ENCODE measurements at regions not wholly inside any gene's neighbourhood (a gene's known extent, or its start where the extent isn't known, plus 50 kb on each side); places are given as distances from the start of the nearest gene placed in this dataset.
"Not testable (repeated sequence)": the region's sequence is repeated elsewhere in the genome, so short reads cannot be mapped to it uniquely, and the experiment has no call there.

DNA sequence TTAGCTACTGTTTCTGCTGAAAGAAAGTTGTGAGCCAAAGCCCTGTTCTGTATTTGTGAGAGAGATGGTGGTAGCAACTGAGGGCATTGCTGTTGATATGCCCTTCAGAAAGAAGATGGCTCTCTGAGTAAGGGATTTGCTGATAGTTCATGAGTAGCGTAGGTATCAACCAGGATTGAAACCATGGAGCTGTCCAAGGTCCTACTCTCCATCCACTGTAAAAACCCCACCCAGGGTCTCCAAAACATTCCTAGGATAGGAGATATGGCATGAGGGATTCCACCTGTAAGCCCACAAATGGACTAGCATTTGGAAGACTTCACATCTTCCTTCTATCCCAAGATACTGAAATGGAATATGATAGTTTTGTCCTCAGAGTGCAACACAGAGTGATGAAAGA is 277.1 kb upstream of the PRKX start:
- POLR2A ChIA-PET = no interaction called here

DNA sequence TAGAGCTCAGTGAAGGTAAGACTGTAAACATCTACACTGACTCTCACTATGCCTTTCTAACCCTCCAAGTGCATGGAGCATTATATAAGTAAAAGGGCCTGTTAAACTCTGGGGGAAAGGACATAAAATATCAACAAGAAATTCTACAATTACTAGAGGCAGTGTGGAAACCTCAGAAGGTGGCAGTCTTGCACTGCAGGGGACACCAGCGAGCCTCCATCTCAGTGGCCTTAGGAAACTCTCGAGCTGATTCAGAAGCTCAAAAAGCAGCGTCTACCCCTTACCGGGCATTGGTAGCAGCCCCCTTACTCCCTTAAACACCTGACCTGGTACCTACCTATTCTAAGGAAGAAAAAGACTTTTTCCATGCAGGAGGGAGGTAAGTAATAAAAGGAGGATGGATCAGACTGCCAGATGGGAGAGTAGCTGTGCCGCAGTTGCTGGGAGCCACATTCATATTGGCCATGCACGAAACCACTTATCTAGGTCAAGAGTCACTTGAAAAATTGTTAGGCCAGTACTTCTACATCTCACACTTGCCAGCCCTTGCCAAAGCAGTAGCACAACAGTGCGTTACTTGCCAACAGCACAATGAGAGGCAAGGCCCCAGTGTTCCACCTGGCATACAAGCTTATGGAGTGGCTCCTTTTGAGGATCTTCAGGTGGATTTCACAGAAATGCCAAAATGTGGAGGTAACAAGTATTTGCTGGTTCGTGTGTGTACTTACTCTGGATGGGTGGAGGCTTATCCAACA is 258.8 kb upstream of the PRKX start:
- POLR2A ChIA-PET; CTCF ChIA-PET; DNase-seq; H3K4me3 ChIP-seq (ENCODE audit: low read depth, low read length); H3K4me1 ChIP-seq; H3K9me3 Mint-ChIP-seq (ENCODE audit: unreplicated experiment); H3K27me3 ChIP-seq (replicated peaks; ENCODE audit: control insufficient read depth, insufficient read depth, low read length); BruUV-seq (replicated peaks); H3K27me3 Mint-ChIP-seq (ENCODE audit: insufficient read depth, unreplicated experiment); intact Hi-C loops (cut with micrococcal nuclease; ENCODE audit: unreplicated experiment); H3K4me1 Mint-ChIP-seq (ENCODE audit: low read depth, unreplicated experiment); H3K36me3 Mint-ChIP-seq (ENCODE audit: insufficient read depth, unreplicated experiment); H3K9me3 ChIP-seq; H3K27ac Mint-ChIP-seq (ENCODE audit: unreplicated experiment); H3K36me3 ChIP-seq (ENCODE audit: control insufficient read depth, insufficient read depth, low read length); H3K4me3 Mint-ChIP-seq (ENCODE audit: unreplicated experiment): not testable (repeated sequence)

More for the DNA sequence above, 277.1 kb upstream of the PRKX start:
- Histone ChIP-seq H3K4me3 (ENCODE audit: low read depth, low read length) (no peak overlapping the region), H3K4me1 (no peaks in the 10 kb centered on the region), H3K9me3 (no peaks in the 10 kb centered on the region), H3K27me3 (replicated peaks; ENCODE audit: control insufficient read depth, insufficient read depth, low read length) (no peaks in the 10 kb centered on the region), H3K36me3 (ENCODE audit: control insufficient read depth, insufficient read depth, low read length) (no peaks in the 10 kb centered on the region)
- Mint-ChIP-seq H3K36me3 (ENCODE audit: insufficient read depth, unreplicated experiment) (no peaks in the 10 kb centered on the region), H3K9me3 (ENCODE audit: unreplicated experiment) (no peaks in the 10 kb centered on the region), H3K4me1 (ENCODE audit: low read depth, unreplicated experiment) (no peaks in the 10 kb centered on the region), H3K4me3 (ENCODE audit: unreplicated experiment) (no peak overlapping the region), H3K27ac (ENCODE audit: unreplicated experiment) (no peak overlapping the region), H3K27me3 (ENCODE audit: insufficient read depth, unreplicated experiment) (no peaks in the 10 kb centered on the region)
- intact Hi-C loops (cut with micrococcal nuclease; ENCODE audit: unreplicated experiment) = no loop called here
- CTCF ChIA-PET = no interaction called here
- BruUV-seq (replicated peaks) = no TSS peak
- DNase-seq = peak in 1 of 2 experiments; percentile 2
- TF ChIP-seq, protein P1, sequence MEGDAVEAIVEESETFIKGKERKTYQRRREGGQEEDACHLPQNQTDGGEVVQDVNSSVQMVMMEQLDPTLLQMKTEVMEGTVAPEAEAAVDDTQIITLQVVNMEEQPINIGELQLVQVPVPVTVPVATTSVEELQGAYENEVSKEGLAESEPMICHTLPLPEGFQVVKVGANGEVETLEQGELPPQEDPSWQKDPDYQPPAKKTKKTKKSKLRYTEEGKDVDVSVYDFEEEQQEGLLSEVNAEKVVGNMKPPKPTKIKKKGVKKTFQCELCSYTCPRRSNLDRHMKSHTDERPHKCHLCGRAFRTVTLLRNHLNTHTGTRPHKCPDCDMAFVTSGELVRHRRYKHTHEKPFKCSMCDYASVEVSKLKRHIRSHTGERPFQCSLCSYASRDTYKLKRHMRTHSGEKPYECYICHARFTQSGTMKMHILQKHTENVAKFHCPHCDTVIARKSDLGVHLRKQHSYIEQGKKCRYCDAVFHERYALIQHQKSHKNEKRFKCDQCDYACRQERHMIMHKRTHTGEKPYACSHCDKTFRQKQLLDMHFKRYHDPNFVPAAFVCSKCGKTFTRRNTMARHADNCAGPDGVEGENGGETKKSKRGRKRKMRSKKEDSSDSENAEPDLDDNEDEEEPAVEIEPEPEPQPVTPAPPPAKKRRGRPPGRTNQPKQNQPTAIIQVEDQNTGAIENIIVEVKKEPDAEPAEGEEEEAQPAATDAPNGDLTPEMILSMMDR (IDR thresholded peaks at IDR 0.05; ENCODE audit: insufficient read depth in 1 of 2, low read depth in 1 of 2, low read length in 1 of 2, severe bottlenecking in 1 of 2, unreplicated experiment in 1 of 2) = no peak

DNA sequence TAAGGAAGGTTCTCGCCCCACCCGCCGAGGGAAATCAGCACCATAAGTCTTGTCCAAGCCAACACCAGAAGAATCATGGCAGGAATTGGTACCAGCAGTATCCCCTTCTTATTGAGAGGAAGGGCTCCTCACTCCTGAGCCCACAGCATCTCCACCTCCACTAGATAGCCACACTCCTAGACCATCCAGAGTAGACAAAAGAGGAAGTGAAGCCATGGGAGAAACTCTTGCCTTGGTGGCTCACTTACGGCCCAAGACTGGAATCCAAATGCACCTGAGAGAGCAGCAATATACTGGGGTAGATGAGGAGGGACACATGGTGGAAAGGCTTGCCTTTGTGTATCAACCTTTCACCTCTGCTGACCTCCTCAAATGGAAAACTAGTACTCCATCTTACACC is 255.3 kb upstream of the PRKX start:
- Histone ChIP-seq H3K27me3 (replicated peaks; ENCODE audit: control insufficient read depth, insufficient read depth, low read length) (no peaks in the 10 kb centered on the region), H3K4me3 (ENCODE audit: low read depth, low read length) (no peak overlapping the region), H3K36me3 (ENCODE audit: control insufficient read depth, insufficient read depth, low read length) (no peaks in the 10 kb centered on the region), H3K9me3 (no peaks in the 10 kb centered on the region), H3K4me1 (no peaks in the 10 kb centered on the region)
- ChIA-PET POLR2A (no interaction called here), CTCF (no interaction called here)
- Mint-ChIP-seq H3K9me3 (ENCODE audit: unreplicated experiment) (no peaks in the 10 kb centered on the region), H3K27ac (ENCODE audit: unreplicated experiment) (no peak overlapping the region), H3K4me1 (ENCODE audit: low read depth, unreplicated experiment) (no peaks in the 10 kb centered on the region), H3K36me3 (ENCODE audit: insufficient read depth, unreplicated experiment) (no peaks in the 10 kb centered on the region), H3K4me3 (ENCODE audit: unreplicated experiment) (no peak overlapping the region), H3K27me3 (ENCODE audit: insufficient read depth, unreplicated experiment) (no peaks in the 10 kb centered on the region)
- no peak for DNase-seq
- TF ChIP-seq, protein P1 (IDR thresholded peaks at IDR 0.05; ENCODE audit: insufficient read depth in 1 of 2, low read depth in 1 of 2, low read length in 1 of 2, severe bottlenecking in 1 of 2, unreplicated experiment in 1 of 2) = no peak
- no TSS peak for BruUV-seq (replicated peaks)
- intact Hi-C loops (cut with micrococcal nuclease; ENCODE audit: unreplicated experiment) = no loop called here
